GM13976 (cell line): ENCODE measurements at regions not wholly inside any gene's neighbourhood (a gene's known extent, or its start where the extent isn't known, plus 50 kb on each side); places are given as distances from the start of the nearest gene placed in this dataset.

Experiments used
- DNase-seq: peaks from one replicate; pipeline ENCODE4 v3.0.0; 2012; ENCODE audit warnings: low spot score
- CTCF ChIP-seq: IDR thresholded peaks from 2 replicates; pipeline ENCODE4 v1.5.1; 2012; ENCODE audit warnings: borderline replicate concordance, mild to moderate bottlenecking; ENCODE audit not compliant: insufficient read depth; ENCODE audit errors: extremely low read depth, missing control alignments, control extremely low read depth
- in situ Hi-C: fragments of 300-500 bp; cut with MboI; formaldehyde crosslinking; loops from one replicate; pipeline ENCODE4 v1.12.0; 2022; ENCODE audit warnings: low sequenced_read_pairs, mixed read lengths, inconsistent platforms; ENCODE audit not compliant: unreplicated experiment

DNA sequence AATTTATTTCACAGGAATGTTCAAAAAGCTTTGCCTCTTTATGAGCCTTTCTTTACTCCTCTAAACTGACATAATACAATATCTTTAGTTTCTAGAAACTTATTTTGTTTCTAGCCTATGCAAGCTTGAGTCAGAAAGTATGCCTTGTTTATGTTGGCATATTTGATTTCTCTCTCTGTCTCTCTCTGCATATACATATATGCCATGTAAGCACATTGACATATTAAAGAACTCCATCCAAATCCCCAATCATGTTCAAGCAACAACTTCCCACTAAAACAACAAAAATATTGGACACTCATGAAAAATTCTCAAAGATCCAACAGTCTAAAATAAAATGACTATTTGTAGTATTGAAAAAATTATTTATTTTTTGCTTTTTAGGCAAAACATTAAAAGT is 1651.2 kb upstream of the ACVR2A start:
- in situ Hi-C loops: no loop called here
- no peak for TF ChIP-seq CTCF

GRCh38 chr2:146189541-146189940 is 1655.3 kb upstream of the ACVR2A start:
- no peak for DNase-seq
- in situ Hi-C loops: no loop called here
- no peak for TF ChIP-seq CTCF

More for the DNA sequence above, 1651.2 kb upstream of the ACVR2A start:
- no peak for DNase-seq

GRCh38 chr2:146173934-146174333 is 1654.0 kb upstream of the ZEB2 start:
- in situ Hi-C loops: no loop called here

DNA sequence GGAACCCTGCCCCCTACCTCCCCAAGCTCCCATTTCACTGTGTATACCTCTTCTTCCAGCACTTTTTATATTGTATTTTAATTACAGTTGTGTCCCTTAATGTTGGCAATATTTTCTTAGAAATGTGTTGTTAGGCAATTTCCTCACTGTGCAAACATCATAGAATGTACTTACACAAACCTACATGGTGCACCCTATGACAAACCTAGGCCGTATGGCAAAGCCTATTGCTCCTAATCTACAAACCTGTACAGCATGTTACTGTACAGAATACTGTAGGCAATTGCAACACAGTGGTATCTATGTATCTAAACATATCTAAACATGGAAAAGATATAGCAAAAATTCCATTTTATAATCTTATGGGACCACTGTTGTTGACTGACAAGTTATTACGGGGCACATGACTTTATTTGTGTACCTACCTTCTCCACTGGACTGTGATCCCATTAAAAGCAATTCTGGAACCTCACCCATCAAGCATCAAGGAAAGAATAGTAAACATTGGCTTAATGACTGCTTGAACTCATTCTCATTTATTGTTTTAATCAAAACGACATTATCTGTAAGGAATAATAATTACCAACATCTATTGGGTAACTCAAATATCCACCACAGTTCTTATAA is 1641.5 kb upstream of the ZEB2 start:
- in situ Hi-C loops: no loop called here
- no peak for TF ChIP-seq CTCF
- DNase-seq: no peak

More at GRCh38 chr2:146173934-146174333, 1654.0 kb upstream of the ZEB2 start:
- no peak for TF ChIP-seq CTCF
- DNase-seq: no peak

DNA sequence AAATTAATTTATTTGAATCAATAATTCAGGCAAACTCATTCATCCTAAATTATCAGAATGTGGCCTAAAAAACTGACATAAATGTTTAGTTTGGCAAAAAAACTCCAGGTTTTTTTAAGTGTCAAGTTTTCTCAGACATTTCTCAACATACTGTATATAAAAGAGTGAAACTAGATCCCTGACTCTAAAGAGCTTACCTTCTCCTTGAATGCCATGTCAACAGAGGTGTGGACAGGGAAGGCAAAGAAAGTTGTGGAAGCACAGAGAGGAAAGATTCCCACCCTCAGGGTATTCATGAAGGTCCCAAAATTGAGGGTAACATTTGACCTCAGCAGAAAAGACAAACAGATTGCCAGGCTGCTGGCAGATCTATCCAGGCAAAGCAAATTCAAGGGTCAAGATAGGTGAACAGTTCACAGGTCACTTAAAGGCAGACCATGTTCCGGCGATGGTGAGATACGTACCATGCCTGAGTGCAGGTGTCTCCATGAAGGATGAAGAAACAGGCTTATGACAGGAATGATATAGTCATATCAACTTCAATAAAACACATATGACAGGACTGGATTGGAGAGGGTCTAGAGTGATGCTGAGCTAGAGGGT is 1638.3 kb upstream of the ZEB2 start:
- in situ Hi-C loops: no loop called here
- TF ChIP-seq CTCF: no peak
- DNase-seq: no peak

DNA sequence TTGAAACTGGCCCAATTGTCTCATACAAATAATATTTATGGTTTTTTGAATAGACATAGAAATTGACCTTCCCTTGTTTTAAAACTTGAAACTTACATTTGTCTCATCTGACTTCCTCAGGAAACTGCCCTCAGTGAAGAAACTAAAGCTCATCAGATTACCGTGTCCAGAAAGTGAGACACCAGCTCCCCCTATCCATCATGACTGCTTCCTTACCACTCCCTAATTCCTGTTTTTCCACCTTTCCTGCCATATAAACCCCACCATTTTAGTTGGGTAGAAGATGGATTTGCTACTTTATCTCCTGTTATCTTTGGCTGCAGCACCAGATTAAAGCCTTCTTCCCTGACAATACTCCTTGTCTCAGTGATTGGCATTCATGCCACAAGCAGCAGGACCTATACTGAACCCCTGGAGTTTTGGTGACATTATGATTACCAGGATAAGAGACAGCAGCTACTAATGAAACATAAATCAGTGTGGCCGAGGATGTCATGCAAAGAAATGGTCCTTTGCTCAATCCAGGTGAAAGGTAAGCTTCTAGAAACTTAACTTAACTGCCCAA is 1627.6 kb upstream of the ZEB2 start:
- TF ChIP-seq CTCF: no peak
- no peak for DNase-seq
- in situ Hi-C loops: no loop called here
